HCT116 (cell line): ENCODE measurements at regions not wholly inside any gene's neighbourhood (a gene's known extent, or its start where the extent isn't known, plus 50 kb on each side); places are given as distances from the start of the nearest gene placed in this dataset.

Experiments used
- ATAC-seq: fragments of 200-7000 bp; cut with Tn5 transposase; 2 replicates; pipeline ENCODE4 v1.9.1; 2020; ENCODE audit warnings: mild to moderate bottlenecking, moderate library complexity
- BruUV-seq: library from RNA; stranded (reverse); fragments of 400-500 nt; replicated peaks from 2 replicates; lab custom pipeline; 2021; lab: Mats Ljungman, UMichigan
- CTCF ChIA-PET: fragments of 300-600 bp; sonication (Branson Sonifier 250); formaldehyde crosslinking; loops from one replicate; lab custom pipeline; 2021; ENCODE audit warnings: antibody characterized with exemption; lab: Charles Lee
- POLR2A ChIA-PET: fragments of 300-600, 350-600 bp; sonication (Branson Sonifier 250); formaldehyde crosslinking; loops from one replicate; lab custom pipeline; 2021; ENCODE audit warnings: antibody characterized with exemption; lab: Charles Lee
- RAD21 ChIA-PET, 2 experiments: fragments of 300-600 bp; sonication (Branson Sonifier 250); formaldehyde crosslinking; loops; one replicate each; lab custom pipeline; 2023; ENCODE audit warnings: low total read pairs in 2 of 2; ENCODE audit not compliant: uncharacterized antibody in 2 of 2, unreplicated experiment in 2 of 2, low non-redundant PET in 1 of 2; lab: Charles Lee
- DNase-seq: peaks from one replicate; pipeline ENCODE4 v3.0.0-alpha.2; 2010; ENCODE audit warnings: low read depth, low spot score
- H2AFZ ChIP-seq: fragments of 200-600 bp; shearing (Covaris generic), sonication (generic); 2 replicates; pipeline ENCODE4 v1.6.1; 2017; ENCODE audit warnings: low read depth, mixed run types, mixed read lengths, antibody characterized with exemption, low read length; ENCODE audit not compliant: poor library complexity, severe bottlenecking
- H3K27ac ChIP-seq: 2 replicates; pipeline ENCODE4 v1.5.1; 2012; ENCODE audit warnings: low read depth, low read length
- H3K27me3 ChIP-seq: fragments of 200-600 bp; sonication (generic); 2 replicates; pipeline ENCODE4 v1.6.1; 2016; ENCODE audit warnings: mixed run types, low read length, mixed read lengths; ENCODE audit not compliant: insufficient read depth
- H3K36me3 ChIP-seq, 2 experiments: fragments of 200-500 bp in 1 of 2; fragments of 200-600 bp in 1 of 2; sonication (Bioruptor generic) in 1 of 2; sonication (generic) in 1 of 2; 2 replicates each; pipeline versions ENCODE4 v1.5.1 to v1.6.1; 2014 to 2016; ENCODE audit warnings: low read length in 2 of 2, inconsistent platforms in 1 of 2, mixed read lengths in 1 of 2, mixed run types in 1 of 2; ENCODE audit not compliant: insufficient read depth in 2 of 2, control insufficient read depth in 1 of 2
- H3K4me1 ChIP-seq, 2 experiments: fragments of 200-600 bp in 1 of 2; sonication (generic) in 1 of 2; 2 replicates each; pipeline versions ENCODE4 v1.5.1 to v1.6.1; 2012 to 2017; ENCODE audit warnings: low read length in 2 of 2, inconsistent platforms in 1 of 2, mild to moderate bottlenecking in 1 of 2, mixed read lengths in 1 of 2, mixed run types in 1 of 2, moderate library complexity in 1 of 2; ENCODE audit not compliant: insufficient read depth in 2 of 2, control insufficient read depth in 1 of 2
- H3K4me2 ChIP-seq: fragments of 200-600 bp; sonication (generic); 2 replicates; pipeline ENCODE4 v1.6.1; 2017; ENCODE audit warnings: mixed run types, low read length, mixed read lengths
- H3K4me3 ChIP-seq, 2 experiments: fragments of 200-600 bp in 1 of 2; sonication (generic) in 1 of 2; replicated peaks in 1 of 2; 2 replicates each; pipeline ENCODE4 v1.5.1; 2011 to 2016; ENCODE audit warnings: low read length in 2 of 2, control low read depth in 1 of 2, low read depth in 1 of 2, mild to moderate bottlenecking in 1 of 2, mixed read lengths in 1 of 2, mixed run types in 1 of 2
- H3K79me2 ChIP-seq: fragments of 200-600 bp; sonication (generic); 2 replicates; pipeline ENCODE4 v1.6.1; 2017; ENCODE audit warnings: mild to moderate bottlenecking, mixed run types, low read length, moderate library complexity, mixed read lengths; ENCODE audit not compliant: insufficient read depth
- H3K9ac ChIP-seq: fragments of 200-600 bp; sonication (generic); 2 replicates; pipeline ENCODE4 v1.6.1; 2016; ENCODE audit warnings: low read length, mixed read lengths
- H3K9me2 ChIP-seq: fragments of 200-600 bp; sonication (generic), shearing (Covaris generic); 2 replicates; pipeline ENCODE4 v1.6.1; 2017; ENCODE audit warnings: mixed run types, mild to moderate bottlenecking, moderate library complexity; ENCODE audit not compliant: insufficient read depth
- H3K9me3 ChIP-seq, 2 experiments: fragments of 200-500 bp in 1 of 2; fragments of 200-600 bp in 1 of 2; sonication (Bioruptor generic) in 1 of 2; sonication (generic) in 1 of 2; 2 replicates each; pipeline ENCODE4 v1.6.1; 2014 to 2017; ENCODE audit warnings: low read length in 2 of 2, mixed read lengths in 2 of 2, inconsistent platforms in 1 of 2, low read depth in 1 of 2, mild to moderate bottlenecking in 1 of 2, mixed run types in 1 of 2, moderate library complexity in 1 of 2; ENCODE audit not compliant: control insufficient read depth in 1 of 2, insufficient read depth in 1 of 2
- H4K20me1 ChIP-seq: fragments of 200-600 bp; sonication (generic), shearing (Covaris generic); 2 replicates; pipeline ENCODE4 v1.6.1; 2017; ENCODE audit warnings: mixed run types, mild to moderate bottlenecking, moderate library complexity; ENCODE audit not compliant: insufficient read depth
- CEBPB ChIP-seq: IDR thresholded peaks from 2 replicates; pipeline ENCODE4 v1.6.1; 2012; ENCODE audit warnings: low read depth
- ELF1 ChIP-seq: IDR thresholded peaks from 2 replicates; pipeline ENCODE4 v1.6.1; 2012; ENCODE audit warnings: low read depth, borderline replicate concordance
- EZH2 ChIP-seq: fragments of 200-600 bp; sonication (generic); IDR thresholded peaks from 2 replicates; pipeline ENCODE4 v1.6.1; 2017; ENCODE audit warnings: antibody characterized with exemption, mixed run types
- FOSL1 ChIP-seq: IDR thresholded peaks from 2 replicates; pipeline ENCODE4 v1.6.1; 2012; ENCODE audit warnings: low read depth
- JUND ChIP-seq: IDR thresholded peaks from 2 replicates; pipeline ENCODE4 v1.6.1; 2012
- POLR2A ChIP-seq: IDR thresholded peaks from 2 replicates; pipeline ENCODE4 v1.7.0; 2011; ENCODE audit warnings: borderline replicate concordance; ENCODE audit not compliant: insufficient read depth, insufficient read length; ENCODE audit errors: extremely low read depth
- POLR2AphosphoS5 ChIP-seq: IDR thresholded peaks from 2 replicates; pipeline ENCODE4 v1.6.1; 2011; ENCODE audit warnings: mild to moderate bottlenecking, low read depth, low read length, moderate library complexity
- RAD21 ChIP-seq: IDR thresholded peaks from 2 replicates; pipeline ENCODE4 v1.6.1; 2012; ENCODE audit warnings: low read depth, mild to moderate bottlenecking
- SIN3A ChIP-seq: IDR thresholded peaks from 2 replicates; pipeline ENCODE4 v1.6.1; 2012; ENCODE audit warnings: low read depth
- SP1 ChIP-seq: IDR thresholded peaks from 2 replicates; pipeline ENCODE4 v1.6.1; 2012; ENCODE audit warnings: low read depth
- SRF ChIP-seq: IDR thresholded peaks from 2 replicates; pipeline ENCODE4 v1.6.1; 2012; ENCODE audit warnings: low read depth
- YY1 ChIP-seq: IDR thresholded peaks from 2 replicates; pipeline ENCODE4 v1.6.1; 2011; ENCODE audit warnings: low read length, low read depth, moderate library complexity, mild to moderate bottlenecking; ENCODE audit not compliant: insufficient replicate concordance; ENCODE audit errors: extremely low read depth
- ZNF274 ChIP-seq: fragments of 200-500 bp; sonication (Bioruptor generic); IDR thresholded peaks from 2 replicates; pipeline ENCODE4 v1.6.1; 2014; ENCODE audit warnings: mild to moderate bottlenecking, low read depth, low read length, inconsistent platforms
- intact Hi-C: fragments of 100-400 bp; cut with micrococcal nuclease; formaldehyde crosslinking; loops from 2 replicates; pipeline ENCODE4 v1.10.0; 2022
- TF ChIP-seq, protein P1 (sequence below): IDR thresholded peaks from 2 replicates; pipeline ENCODE4 v1.6.1; 2012; ENCODE audit warnings: low read depth
- TF ChIP-seq, protein P2 (sequence below), 3 experiments: fragments of 200-600 bp in 1 of 3; sonication (generic) in 1 of 3; IDR thresholded peaks in 2 of 3; conservative IDR thresholded peaks in 1 of 3; 2 replicates each; pipeline ENCODE4 v1.5.1; 2012 to 2017; ENCODE audit warnings: low read depth in 2 of 3, low read length in 2 of 3, antibody characterized with exemption in 1 of 3, borderline replicate concordance in 1 of 3, control low read depth in 1 of 3, mild to moderate bottlenecking in 1 of 3, mixed read lengths in 1 of 3, mixed run types in 1 of 3, moderate library complexity in 1 of 3; ENCODE audit not compliant: insufficient read depth in 1 of 3
- TF ChIP-seq, protein P3 (sequence below): IDR thresholded peaks from 2 replicates; pipeline ENCODE4 v1.6.1; 2012
- TF ChIP-seq, protein P4 (sequence below): IDR thresholded peaks from 2 replicates; pipeline ENCODE4 v1.6.1; 2012

DNA sequence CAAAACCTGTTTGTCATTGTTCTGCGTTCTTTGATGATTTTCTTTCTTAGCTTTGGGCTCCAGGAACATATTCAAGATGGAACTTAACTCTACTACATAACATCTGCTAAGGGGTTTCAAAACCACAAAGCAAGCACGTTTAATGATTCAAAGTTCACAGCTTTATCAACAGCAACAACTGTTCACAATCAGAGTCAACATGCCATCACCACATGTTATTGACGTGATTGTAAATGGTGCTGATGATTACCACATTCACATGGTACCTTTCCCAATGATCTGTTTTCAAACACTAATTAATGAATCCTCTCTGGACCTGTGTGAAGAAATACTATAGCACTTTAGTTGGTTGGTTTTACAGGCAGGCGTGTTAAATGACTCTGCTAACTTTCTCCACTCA lies 180.6 kb upstream of the CEP162 start:
- intact Hi-C loops: no loop called here
- Histone ChIP-seq H3K79me2 (no peaks in the 10 kb centered on the region), H3K4me3 (no peak overlapping the region), H3K36me3 (no peaks in the 10 kb centered on the region), H2AFZ (no peak overlapping the region), H3K27ac (no peak overlapping the region), H4K20me1 (no peaks in the 10 kb centered on the region), H3K9ac (no peak overlapping the region), H3K9me3 (no peaks in the 10 kb centered on the region), H3K4me2 (no peak overlapping the region), H3K27me3 (peaks cover 19% of the 10 kb centered on the region), H3K9me2 (no peaks in the 10 kb centered on the region), H3K4me1 (no peaks in the 10 kb centered on the region)
- TF ChIP-seq EZH2: no peak
- TF ChIP-seq CEBPB: no peak
- TF ChIP-seq, protein P1, sequence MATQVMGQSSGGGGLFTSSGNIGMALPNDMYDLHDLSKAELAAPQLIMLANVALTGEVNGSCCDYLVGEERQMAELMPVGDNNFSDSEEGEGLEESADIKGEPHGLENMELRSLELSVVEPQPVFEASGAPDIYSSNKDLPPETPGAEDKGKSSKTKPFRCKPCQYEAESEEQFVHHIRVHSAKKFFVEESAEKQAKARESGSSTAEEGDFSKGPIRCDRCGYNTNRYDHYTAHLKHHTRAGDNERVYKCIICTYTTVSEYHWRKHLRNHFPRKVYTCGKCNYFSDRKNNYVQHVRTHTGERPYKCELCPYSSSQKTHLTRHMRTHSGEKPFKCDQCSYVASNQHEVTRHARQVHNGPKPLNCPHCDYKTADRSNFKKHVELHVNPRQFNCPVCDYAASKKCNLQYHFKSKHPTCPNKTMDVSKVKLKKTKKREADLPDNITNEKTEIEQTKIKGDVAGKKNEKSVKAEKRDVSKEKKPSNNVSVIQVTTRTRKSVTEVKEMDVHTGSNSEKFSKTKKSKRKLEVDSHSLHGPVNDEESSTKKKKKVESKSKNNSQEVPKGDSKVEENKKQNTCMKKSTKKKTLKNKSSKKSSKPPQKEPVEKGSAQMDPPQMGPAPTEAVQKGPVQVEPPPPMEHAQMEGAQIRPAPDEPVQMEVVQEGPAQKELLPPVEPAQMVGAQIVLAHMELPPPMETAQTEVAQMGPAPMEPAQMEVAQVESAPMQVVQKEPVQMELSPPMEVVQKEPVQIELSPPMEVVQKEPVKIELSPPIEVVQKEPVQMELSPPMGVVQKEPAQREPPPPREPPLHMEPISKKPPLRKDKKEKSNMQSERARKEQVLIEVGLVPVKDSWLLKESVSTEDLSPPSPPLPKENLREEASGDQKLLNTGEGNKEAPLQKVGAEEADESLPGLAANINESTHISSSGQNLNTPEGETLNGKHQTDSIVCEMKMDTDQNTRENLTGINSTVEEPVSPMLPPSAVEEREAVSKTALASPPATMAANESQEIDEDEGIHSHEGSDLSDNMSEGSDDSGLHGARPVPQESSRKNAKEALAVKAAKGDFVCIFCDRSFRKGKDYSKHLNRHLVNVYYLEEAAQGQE: no peak
- TF ChIP-seq SRF: no peak
- ChIA-PET CTCF (no interaction called here), POLR2A (no interaction called here), RAD21 (no interaction called here)
- DNase-seq (no peak), ATAC-seq (no peak)
- no TSS peak for BruUV-seq

DNA sequence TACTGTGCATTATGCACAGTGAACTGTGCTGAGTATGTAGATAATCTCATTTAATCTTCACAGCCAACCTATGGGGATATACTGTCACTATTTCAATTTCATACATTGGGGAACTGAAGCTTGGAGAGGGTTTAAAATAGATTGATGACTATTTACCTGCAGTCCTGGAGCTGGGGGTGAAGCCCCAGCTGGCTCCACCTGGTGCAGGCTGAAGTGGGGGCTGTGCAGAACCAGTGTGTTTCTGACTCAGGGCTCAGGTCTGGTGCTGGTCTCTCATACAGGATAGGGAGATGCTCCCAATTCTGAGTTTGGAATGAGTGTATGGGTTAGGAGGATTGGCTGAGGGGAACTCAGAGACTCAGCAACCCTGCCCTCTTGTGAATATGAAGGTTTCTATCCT lies 176.1 kb upstream of the CEP162 start:
- no peak overlapping the region for H3K9ac ChIP-seq
- intact Hi-C loops: no loop called here
- H3K4me3 ChIP-seq: no peak overlapping the region
- H3K9me3 ChIP-seq: no peaks in the 10 kb centered on the region
- no peaks in the 10 kb centered on the region for H4K20me1 ChIP-seq
- no peaks in the 10 kb centered on the region for H3K9me2 ChIP-seq
- H3K4me2 ChIP-seq: no peak overlapping the region
- H3K4me1 ChIP-seq: no peaks in the 10 kb centered on the region
- H3K27me3 ChIP-seq: peaks cover 13% of the 10 kb centered on the region
- POLR2A ChIA-PET: no interaction called here
- CTCF ChIA-PET: interaction anchor here (1.2 kb wide), 1 partner anchor 19 kb away, joined by 4 read pairs; no protein-coding TSS in a partner anchor
- no peaks in the 10 kb centered on the region for H3K79me2 ChIP-seq
- BruUV-seq: no TSS peak
- H3K27ac ChIP-seq: no peak overlapping the region
- H2AFZ ChIP-seq: no peak overlapping the region
- no peak for DNase-seq
- H3K36me3 ChIP-seq: no peaks in the 10 kb centered on the region
- no peak for ATAC-seq
- RAD21 ChIA-PET: no interaction called here
- TF ChIP-seq, protein P2, sequence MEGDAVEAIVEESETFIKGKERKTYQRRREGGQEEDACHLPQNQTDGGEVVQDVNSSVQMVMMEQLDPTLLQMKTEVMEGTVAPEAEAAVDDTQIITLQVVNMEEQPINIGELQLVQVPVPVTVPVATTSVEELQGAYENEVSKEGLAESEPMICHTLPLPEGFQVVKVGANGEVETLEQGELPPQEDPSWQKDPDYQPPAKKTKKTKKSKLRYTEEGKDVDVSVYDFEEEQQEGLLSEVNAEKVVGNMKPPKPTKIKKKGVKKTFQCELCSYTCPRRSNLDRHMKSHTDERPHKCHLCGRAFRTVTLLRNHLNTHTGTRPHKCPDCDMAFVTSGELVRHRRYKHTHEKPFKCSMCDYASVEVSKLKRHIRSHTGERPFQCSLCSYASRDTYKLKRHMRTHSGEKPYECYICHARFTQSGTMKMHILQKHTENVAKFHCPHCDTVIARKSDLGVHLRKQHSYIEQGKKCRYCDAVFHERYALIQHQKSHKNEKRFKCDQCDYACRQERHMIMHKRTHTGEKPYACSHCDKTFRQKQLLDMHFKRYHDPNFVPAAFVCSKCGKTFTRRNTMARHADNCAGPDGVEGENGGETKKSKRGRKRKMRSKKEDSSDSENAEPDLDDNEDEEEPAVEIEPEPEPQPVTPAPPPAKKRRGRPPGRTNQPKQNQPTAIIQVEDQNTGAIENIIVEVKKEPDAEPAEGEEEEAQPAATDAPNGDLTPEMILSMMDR (IDR thresholded peaks at IDR 0.05 in 2 of 3, conservative IDR thresholded peaks at IDR 0.05 in 1 of 3; ENCODE audit: borderline replicate concordance in 1 of 3, insufficient read depth in 1 of 3, low read depth in 2 of 3, low read length in 2 of 3): no peak
- TF ChIP-seq POLR2A: no peak
- TF ChIP-seq EZH2: no peak
- TF ChIP-seq CEBPB: no peak
- TF ChIP-seq SP1: no peak
- TF ChIP-seq, protein P3, sequence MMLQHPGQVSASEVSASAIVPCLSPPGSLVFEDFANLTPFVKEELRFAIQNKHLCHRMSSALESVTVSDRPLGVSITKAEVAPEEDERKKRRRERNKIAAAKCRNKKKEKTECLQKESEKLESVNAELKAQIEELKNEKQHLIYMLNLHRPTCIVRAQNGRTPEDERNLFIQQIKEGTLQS: no peak
- no peak for TF ChIP-seq RAD21
- no peak for TF ChIP-seq ELF1
- TF ChIP-seq SRF: no peak
- TF ChIP-seq ZNF274: no peak
- TF ChIP-seq, protein P4, sequence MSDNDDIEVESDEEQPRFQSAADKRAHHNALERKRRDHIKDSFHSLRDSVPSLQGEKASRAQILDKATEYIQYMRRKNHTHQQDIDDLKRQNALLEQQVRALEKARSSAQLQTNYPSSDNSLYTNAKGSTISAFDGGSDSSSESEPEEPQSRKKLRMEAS: no peak
- TF ChIP-seq JUND: no peak
- TF ChIP-seq POLR2AphosphoS5: no peak
- TF ChIP-seq FOSL1: no peak
- no peak for TF ChIP-seq SIN3A
- TF ChIP-seq YY1: no peak
